Activated CD8-positive, alpha-beta T cell treated with anti-CD3 and anti-CD28 coated beads for 36 hours (primary cell): ENCODE measurements at regions not wholly inside any gene's neighbourhood (a gene's known extent, or its start where the extent isn't known, plus 50 kb on each side); places are given as distances from the start of the nearest gene placed in this dataset.

Experiments
- ATAC-seq: fragments of 200-7000 bp; cut with Tn5 transposase; one replicate; pipeline ENCODE4 v1.10.0; 2021; ENCODE audit warnings: mild to moderate bottlenecking, moderate library complexity
- CTCF ChIA-PET: fragments of 350-600 bp; sonication (Branson Sonifier 250); formaldehyde crosslinking; loops from one replicate; lab custom pipeline; 2021; ENCODE audit warnings: antibody characterized with exemption; lab: Charles Lee
- POLR2A ChIA-PET: fragments of 350-600 bp; sonication (Branson Sonifier 250); formaldehyde crosslinking; loops from one replicate; lab custom pipeline; 2021; ENCODE audit warnings: antibody characterized with exemption; lab: Charles Lee
- DNase-seq: peaks from one replicate; pipeline ENCODE4 v3.0.0-alpha.2; 2020
- H3K27ac Mint-ChIP-seq: one replicate; pipeline ENCODE4 v1.8.0; 2021; ENCODE audit warnings: mild to moderate bottlenecking, mixed read lengths
- H3K27me3 Mint-ChIP-seq: one replicate; pipeline ENCODE4 v1.8.0; 2021; ENCODE audit warnings: mixed read lengths
- H3K36me3 Mint-ChIP-seq: one replicate; pipeline ENCODE4 v1.8.0; 2021; ENCODE audit warnings: low read depth, mixed read lengths
- H3K4me1 Mint-ChIP-seq: one replicate; pipeline ENCODE4 v1.8.0; 2021; ENCODE audit warnings: low read depth, mixed read lengths
- H3K4me3 Mint-ChIP-seq: one replicate; pipeline ENCODE4 v1.8.0; 2021; ENCODE audit warnings: mild to moderate bottlenecking, moderate library complexity, mixed read lengths
- H3K9me3 Mint-ChIP-seq: one replicate; pipeline ENCODE4 v1.8.0; 2021; ENCODE audit warnings: mixed read lengths
- intact Hi-C: fragments of 100-400 bp; cut with micrococcal nuclease; formaldehyde crosslinking; loops from one replicate; pipeline ENCODE4 v1.10.0; 2022
- TF ChIP-seq, protein P1 (sequence below): fragments of 200-600 bp; IDR thresholded peaks from one replicate; pipeline ENCODE4 v1.8.0; 2022; ENCODE audit warnings: antibody characterized with exemption, mild to moderate bottlenecking

DNA sequence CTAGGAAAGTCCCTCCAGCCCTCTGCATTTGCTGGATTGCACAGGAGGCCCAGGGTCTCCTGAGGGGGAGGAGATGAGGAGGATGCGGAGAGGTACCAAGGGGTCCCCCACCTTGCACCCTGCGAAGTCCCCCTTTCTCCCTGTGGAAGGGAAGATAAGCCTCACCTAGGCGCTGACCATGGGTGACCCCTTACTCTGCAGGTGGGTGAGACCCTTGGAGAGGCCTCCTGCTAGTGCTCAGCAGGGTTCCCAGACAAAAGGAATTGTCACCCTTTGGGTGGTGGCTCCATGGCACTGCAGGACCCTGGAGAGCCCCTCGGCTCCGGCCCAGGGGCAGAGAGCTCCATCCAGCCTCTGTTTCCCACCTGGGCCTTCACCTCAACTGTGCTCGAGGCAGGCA is 107.0 kb upstream of the RET start:
- intact Hi-C loops = loop anchor here (10.0 kb wide), 1 partner anchor 55 kb away; no protein-coding TSS in a partner anchor
- no peaks in the 10 kb centered on the region for H3K27me3 Mint-ChIP-seq
- no peaks in the 10 kb centered on the region for H3K36me3 Mint-ChIP-seq
- no peaks in the 10 kb centered on the region for H3K4me1 Mint-ChIP-seq
- ATAC-seq (no peak), DNase-seq (no peak)
- TF ChIP-seq, protein P1, sequence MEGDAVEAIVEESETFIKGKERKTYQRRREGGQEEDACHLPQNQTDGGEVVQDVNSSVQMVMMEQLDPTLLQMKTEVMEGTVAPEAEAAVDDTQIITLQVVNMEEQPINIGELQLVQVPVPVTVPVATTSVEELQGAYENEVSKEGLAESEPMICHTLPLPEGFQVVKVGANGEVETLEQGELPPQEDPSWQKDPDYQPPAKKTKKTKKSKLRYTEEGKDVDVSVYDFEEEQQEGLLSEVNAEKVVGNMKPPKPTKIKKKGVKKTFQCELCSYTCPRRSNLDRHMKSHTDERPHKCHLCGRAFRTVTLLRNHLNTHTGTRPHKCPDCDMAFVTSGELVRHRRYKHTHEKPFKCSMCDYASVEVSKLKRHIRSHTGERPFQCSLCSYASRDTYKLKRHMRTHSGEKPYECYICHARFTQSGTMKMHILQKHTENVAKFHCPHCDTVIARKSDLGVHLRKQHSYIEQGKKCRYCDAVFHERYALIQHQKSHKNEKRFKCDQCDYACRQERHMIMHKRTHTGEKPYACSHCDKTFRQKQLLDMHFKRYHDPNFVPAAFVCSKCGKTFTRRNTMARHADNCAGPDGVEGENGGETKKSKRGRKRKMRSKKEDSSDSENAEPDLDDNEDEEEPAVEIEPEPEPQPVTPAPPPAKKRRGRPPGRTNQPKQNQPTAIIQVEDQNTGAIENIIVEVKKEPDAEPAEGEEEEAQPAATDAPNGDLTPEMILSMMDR = no peak
- H3K9me3 Mint-ChIP-seq = no peaks in the 10 kb centered on the region
- H3K27ac Mint-ChIP-seq = no peak overlapping the region
- POLR2A ChIA-PET = no interaction called here
- CTCF ChIA-PET = no interaction called here
- H3K4me3 Mint-ChIP-seq = no peak overlapping the region

DNA sequence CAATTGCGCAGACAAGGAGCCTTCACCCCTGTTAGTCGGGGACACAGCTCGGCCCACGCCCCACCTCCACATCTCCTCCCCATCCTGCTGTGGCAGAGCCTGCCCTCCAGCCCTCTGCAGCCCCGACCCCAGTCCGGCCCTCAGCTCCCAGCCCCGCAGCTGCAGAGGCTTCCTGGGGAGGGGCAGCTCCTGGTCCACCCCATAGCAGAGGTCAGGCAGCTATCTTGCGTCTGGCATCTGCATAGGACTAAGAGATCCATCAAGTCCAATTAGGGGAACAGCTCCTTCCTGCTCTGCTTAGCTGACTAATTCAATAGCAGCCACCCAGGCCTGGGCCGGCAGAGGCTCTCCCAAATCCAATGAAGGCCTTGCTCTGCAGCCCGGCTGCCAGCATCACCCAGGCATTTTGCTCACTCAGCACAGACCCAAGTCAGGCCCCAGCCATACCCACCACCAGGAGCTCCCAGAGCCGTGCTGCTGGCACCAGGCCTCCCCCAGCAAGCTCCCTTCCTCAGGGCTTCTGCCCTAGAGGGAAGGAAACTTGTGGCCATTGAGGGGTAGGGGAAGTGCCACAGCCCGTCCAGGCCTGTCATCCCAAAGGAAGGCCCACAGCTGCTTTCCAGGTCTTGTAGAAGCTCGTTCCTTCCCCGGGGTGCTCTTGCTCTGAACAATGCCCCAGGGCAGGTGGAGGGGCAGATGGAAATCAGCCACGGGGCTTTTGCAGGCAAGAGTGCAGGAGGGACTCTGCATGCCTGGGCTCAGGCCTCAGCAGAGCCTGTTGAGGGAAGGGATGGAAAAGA is 106.2 kb upstream of the RET start:
- H3K4me1 Mint-ChIP-seq = no peaks in the 10 kb centered on the region
- POLR2A ChIA-PET = no interaction called here
- TF ChIP-seq, protein P1 = no peak
- intact Hi-C loops = no loop called here
- no peak overlapping the region for H3K4me3 Mint-ChIP-seq
- H3K27me3 Mint-ChIP-seq = no peaks in the 10 kb centered on the region
- H3K27ac Mint-ChIP-seq = no peak overlapping the region
- H3K9me3 Mint-ChIP-seq = no peaks in the 10 kb centered on the region
- CTCF ChIA-PET = no interaction called here
- ATAC-seq (no peak), DNase-seq (no peak)
- H3K36me3 Mint-ChIP-seq = no peaks in the 10 kb centered on the region

DNA sequence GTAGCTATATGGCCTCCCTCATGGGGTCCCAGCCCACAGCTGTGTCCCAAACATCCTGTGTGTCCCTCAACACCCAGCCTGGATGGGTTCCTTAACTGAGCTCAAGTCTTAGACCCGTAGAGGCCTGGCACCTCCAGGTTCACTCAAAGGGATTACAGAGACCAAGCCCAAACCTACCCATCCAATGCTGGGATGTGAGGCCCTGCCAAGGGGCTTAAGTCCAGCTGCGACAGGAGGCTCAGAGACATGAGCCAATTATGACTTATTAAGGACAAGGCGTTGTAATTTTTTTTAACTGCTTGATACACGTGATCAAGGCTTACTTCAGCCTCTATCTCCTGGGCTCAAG is 105.6 kb upstream of the RET start:
- no peaks in the 10 kb centered on the region for H3K36me3 Mint-ChIP-seq
- H3K4me1 Mint-ChIP-seq = no peaks in the 10 kb centered on the region
- H3K27ac Mint-ChIP-seq = no peak overlapping the region
- CTCF ChIA-PET = no interaction called here
- H3K27me3 Mint-ChIP-seq = no peaks in the 10 kb centered on the region
- no peak for ATAC-seq
- intact Hi-C loops = no loop called here
- TF ChIP-seq, protein P1 = no peak
- H3K9me3 Mint-ChIP-seq = no peaks in the 10 kb centered on the region
- H3K4me3 Mint-ChIP-seq = no peak overlapping the region
- POLR2A ChIA-PET = no interaction called here
- no peak for DNase-seq

DNA sequence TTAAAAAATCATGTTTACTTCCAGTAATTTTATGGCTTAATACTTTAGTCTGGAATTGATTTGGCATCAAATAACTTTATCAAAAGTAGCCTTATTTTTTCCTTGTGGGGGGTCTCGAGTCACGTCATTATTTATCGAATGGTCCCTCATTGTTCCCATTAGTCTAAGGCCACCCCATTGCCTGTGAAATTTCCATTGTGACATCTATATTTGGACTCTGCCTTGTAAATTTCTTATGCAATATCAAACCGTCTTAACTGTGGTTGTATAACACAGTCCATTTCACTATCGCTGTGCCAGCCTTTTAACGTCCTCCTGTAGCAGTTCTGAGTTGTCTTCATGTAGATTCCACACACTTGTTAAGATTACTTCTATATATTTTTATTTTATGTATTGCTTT is 103.9 kb upstream of the RET start:
- intact Hi-C loops = no loop called here
- Mint-ChIP-seq H3K9me3 (no peaks in the 10 kb centered on the region), H3K27me3 (no peaks in the 10 kb centered on the region), H3K27ac (no peak overlapping the region), H3K4me3 (no peak overlapping the region), H3K36me3 (no peaks in the 10 kb centered on the region), H3K4me1 (no peaks in the 10 kb centered on the region)
- CTCF ChIA-PET = no interaction called here
- POLR2A ChIA-PET = no interaction called here
- DNase-seq (no peak), ATAC-seq (no peak)
- TF ChIP-seq, protein P1 = no peak

DNA sequence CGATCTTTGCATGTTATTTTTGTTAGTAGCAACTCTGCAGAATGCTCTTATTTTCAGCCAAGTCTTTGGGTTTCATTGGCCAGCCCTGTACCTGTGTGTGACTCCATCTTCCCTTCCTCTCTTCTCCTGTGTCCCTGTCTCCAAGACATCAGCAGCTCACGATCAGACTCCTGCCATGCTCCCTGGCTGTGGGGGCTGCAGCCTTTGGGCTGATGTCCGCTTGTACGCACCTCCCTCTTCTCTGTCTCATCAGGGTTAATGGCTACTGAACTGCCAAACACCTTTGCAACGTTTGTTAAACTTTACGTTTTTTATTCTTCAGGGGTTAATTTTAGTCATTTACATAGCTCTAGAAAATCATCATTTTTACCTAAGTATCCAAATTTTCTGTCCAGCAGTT is 103.5 kb upstream of the RET start:
- no peak overlapping the region for H3K4me3 Mint-ChIP-seq
- no peaks in the 10 kb centered on the region for H3K9me3 Mint-ChIP-seq
- H3K27me3 Mint-ChIP-seq = no peaks in the 10 kb centered on the region
- no peak for DNase-seq
- TF ChIP-seq, protein P1 = no peak
- ChIA-PET CTCF (no interaction called here), POLR2A (no interaction called here)
- H3K27ac Mint-ChIP-seq = no peak overlapping the region
- no peaks in the 10 kb centered on the region for H3K36me3 Mint-ChIP-seq
- no peak for ATAC-seq
- H3K4me1 Mint-ChIP-seq = no peaks in the 10 kb centered on the region
- intact Hi-C loops = no loop called here
